Fibroblast of villous mesenchyme (primary cell): ENCODE measurements at regions not wholly inside any gene's neighbourhood (a gene's known extent, or its start where the extent isn't known, plus 50 kb on each side); places are given as distances from the start of the nearest gene placed in this dataset.
"Not testable (repeated sequence)": the region's sequence is repeated elsewhere in the genome, so short reads cannot be mapped to it uniquely, and the experiment has no call there.

Source experiments
- DNase-seq: peaks from one replicate; pipeline ENCODE4 v3.0.0-alpha.2; 2010; ENCODE audit warnings: low read depth
- H3K4me3 ChIP-seq: 2 replicates; pipeline ENCODE4 v1.5.1; 2011; ENCODE audit warnings: low read depth, mild to moderate bottlenecking, low read length
- TF ChIP-seq, protein P1 (sequence below): IDR thresholded peaks from 2 replicates; pipeline ENCODE4 v1.5.1; 2012; ENCODE audit warnings: low read depth, mild to moderate bottlenecking, low read length; ENCODE audit not compliant: insufficient read depth

DNA sequence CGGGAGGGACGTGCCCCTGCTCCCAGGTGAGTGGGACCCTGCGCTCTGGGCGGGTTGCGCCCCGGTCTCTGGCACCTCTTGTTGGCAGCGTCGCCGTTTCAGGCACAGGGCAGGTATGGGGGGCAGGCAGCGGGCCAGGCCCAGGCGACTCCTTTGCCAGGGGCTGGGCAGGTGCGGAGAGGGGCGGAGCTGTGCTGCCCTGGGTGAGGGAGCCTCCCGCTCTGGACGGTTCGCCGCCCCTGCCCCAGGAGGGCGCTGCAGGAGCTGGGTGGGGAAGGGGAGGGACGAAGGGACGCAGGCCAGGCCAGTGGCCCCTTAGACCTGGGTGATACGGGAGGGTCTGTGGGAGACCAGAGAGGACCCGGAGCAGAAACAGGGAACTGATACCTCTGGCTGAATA, 663.9 kb upstream of the DEFB115 start:
- H3K4me3 ChIP-seq, result no peak overlapping the region
- TF ChIP-seq, protein P1, sequence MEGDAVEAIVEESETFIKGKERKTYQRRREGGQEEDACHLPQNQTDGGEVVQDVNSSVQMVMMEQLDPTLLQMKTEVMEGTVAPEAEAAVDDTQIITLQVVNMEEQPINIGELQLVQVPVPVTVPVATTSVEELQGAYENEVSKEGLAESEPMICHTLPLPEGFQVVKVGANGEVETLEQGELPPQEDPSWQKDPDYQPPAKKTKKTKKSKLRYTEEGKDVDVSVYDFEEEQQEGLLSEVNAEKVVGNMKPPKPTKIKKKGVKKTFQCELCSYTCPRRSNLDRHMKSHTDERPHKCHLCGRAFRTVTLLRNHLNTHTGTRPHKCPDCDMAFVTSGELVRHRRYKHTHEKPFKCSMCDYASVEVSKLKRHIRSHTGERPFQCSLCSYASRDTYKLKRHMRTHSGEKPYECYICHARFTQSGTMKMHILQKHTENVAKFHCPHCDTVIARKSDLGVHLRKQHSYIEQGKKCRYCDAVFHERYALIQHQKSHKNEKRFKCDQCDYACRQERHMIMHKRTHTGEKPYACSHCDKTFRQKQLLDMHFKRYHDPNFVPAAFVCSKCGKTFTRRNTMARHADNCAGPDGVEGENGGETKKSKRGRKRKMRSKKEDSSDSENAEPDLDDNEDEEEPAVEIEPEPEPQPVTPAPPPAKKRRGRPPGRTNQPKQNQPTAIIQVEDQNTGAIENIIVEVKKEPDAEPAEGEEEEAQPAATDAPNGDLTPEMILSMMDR, result no peak
- no peak for DNase-seq

DNA sequence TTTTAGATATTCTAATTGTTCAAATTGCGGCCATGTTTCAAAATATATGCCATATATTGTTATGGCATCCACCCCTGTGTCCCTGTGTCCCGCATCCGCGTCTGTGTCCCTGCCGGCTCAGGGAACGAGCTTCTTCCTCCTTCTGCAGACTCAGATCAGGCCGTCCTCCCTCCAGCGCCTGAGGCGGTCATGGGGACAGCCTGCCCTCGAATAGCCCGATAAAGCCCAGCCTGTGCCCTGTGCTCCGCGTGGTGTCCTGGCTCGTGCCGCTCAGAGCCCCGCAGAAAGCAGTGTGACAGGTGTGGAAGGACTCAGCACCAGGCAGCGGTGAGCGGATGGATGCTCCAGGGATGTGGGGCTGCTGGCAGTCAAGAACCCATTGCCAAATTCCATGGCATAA, 663.4 kb upstream of the DEFB115 start:
- no peak for DNase-seq
- no peak overlapping the region for H3K4me3 ChIP-seq
- TF ChIP-seq, protein P1, result no peak

DNA sequence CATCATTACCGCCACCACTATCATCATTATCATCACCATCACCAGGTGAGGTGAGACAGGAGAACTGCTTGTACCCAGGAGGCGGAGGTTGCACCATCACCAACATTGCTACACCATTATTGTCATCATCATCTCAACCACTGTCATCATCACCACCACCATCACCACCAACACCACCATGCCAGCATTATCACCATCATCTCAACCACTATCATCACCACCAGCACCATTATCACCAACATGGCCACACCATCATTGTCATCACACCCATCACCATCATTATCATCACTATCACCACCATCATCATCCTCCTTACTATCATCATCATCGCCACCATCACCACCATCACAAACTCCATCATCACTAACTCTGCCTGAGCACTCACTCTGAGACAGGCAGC, 661.8 kb upstream of the DEFB115 start:
- DNase-seq, result no peak
- TF ChIP-seq, protein P1, result no peak
- no peak overlapping the region for H3K4me3 ChIP-seq

DNA sequence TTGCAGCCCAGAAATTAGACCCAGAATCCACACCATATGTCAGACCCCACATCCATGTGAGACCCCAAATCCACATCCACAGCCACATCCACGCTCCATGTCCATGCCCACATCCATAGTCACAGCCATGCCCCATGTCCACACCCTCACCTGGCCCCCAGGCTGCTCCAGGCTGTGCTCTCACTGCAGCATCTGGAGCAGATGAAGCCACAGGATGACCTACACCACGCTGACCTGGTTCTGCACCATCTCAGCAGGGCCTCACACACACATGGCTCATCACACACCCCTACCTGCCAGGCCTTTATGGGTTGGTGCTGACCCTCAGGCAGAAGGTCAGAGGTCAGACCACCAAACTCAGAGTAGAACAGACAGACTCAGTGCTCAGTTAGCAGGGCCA, 660.0 kb upstream of the DEFB115 start:
- DNase-seq, H3K4me3 ChIP-seq: not testable (repeated sequence)

DNA sequence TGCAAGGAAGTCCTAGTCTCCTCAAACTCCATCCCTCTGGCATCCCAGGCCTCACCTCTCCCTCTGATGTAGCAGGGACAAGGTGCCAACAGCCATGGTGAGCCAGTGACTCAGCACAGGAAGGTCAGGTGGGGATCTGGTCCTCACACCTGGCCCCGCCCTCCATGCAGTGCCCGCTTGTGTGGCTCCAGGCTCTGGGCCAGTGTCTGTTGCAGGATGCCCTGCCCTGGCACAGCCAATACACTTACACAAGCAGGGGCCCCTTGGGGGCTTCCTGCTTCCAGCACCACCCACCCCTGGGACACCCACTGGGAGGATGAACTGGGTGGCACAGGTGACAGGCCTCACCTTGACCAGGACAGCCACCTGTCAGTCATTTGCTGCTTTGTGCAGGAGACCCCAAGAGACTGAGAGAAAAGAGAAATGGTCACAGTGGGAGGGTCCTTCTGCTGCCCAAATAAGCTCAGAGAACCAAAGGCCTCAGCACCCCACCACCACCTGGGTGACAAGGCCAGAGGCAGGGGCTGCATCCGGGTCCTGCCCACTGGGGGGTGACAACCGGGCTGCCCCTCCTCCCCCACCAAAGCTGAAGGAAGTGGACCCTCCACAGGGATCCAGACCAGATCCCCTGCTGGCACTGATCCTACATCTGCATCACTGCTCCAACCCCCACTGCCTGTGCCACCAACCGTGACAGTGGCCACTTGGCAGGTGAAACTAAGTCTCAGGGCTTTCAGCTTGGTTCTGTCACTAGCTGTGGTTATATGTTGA, 658.8 kb upstream of the DEFB115 start:
- no peak for DNase-seq
- H3K4me3 ChIP-seq, result no peak overlapping the region
- TF ChIP-seq, protein P1, result no peak

DNA sequence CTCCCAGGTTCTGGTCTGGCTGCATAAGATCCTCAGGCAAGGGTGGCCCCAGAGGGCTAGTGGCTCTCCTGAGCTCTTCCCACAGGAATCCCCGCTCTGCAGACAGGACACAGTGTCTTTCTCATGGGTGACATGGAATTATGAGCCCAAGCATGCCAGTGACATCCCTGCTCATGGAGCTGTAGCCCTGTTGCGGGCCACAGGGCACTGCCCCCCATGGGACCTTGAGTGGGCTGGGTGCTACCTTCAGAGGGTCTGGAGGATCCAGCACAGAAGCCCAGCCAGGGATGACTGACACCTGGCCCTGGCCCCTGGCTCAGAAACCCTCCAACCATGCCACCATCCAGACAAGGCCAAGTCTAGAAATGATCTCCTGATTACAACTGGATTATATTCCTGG, 657.5 kb upstream of the DEFB115 start:
- DNase-seq, result no peak
- TF ChIP-seq, protein P1, result no peak
- no peak overlapping the region for H3K4me3 ChIP-seq

DNA sequence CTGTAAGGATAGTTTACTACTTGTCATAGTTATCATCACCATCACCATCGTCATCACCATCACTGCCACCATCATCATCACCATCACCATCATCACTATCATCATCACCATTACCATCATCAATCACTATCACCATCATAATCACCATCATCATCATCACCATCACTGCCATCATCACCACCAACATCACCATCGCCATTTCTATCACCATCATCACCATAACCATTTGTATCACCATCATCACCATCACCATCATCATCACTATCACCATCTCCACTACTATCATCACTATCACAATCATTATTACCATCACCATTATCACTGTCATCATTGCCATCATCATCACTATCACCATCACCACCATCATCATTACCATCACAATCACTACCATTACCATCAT, 655.5 kb upstream of the DEFB115 start:
- TF ChIP-seq, protein P1, result no peak
- DNase-seq, result no peak
- H3K4me3 ChIP-seq, result no peak overlapping the region
